Left lung (tissue), 4 donors: ENCODE measurements at regions not wholly inside any gene's neighbourhood (a gene's known extent, or its start where the extent isn't known, plus 50 kb on each side); places are given as distances from the start of the nearest gene placed in this dataset.

Experiments
- ATAC-seq: fragments of 200-7000 bp; cut with Tn5 transposase; one replicate; pipeline ENCODE4 v1.9.1; 2020; ENCODE audit warnings: moderate library complexity
- DNase-seq, 4 donors: peaks; one replicate each; pipeline ENCODE4 v3.0.0-alpha.2; 2013 to 2020
- H3K27ac ChIP-seq, 2 donors: fragments of 200-600 bp; sonication (generic) in 1 of 2; one replicate each; pipeline versions ENCODE4 v1.5.0 to v1.8.0; 2020 to 2021
- H3K27me3 ChIP-seq, 2 donors: fragments of 200-600 bp; sonication (generic) in 1 of 2; one replicate each; pipeline versions ENCODE4 v1.5.0 to v1.8.0; 2020 to 2021
- H3K36me3 ChIP-seq, 2 donors: fragments of 200-600 bp; sonication (generic) in 1 of 2; one replicate each; pipeline versions ENCODE4 v1.5.0 to v1.8.0; 2020 to 2021
- H3K4me1 ChIP-seq, 2 donors: fragments of 200-600 bp; one replicate each; pipeline ENCODE4 v1.8.0; 2021
- H3K4me3 ChIP-seq, 2 donors: fragments of 200-600 bp; sonication (generic) in 1 of 2; one replicate each; pipeline versions ENCODE4 v1.5.0 to v1.8.0; 2020 to 2021; ENCODE audit warnings: mild to moderate bottlenecking in 1 of 2
- H3K9me3 ChIP-seq, 2 donors: fragments of 200-600 bp; sonication (generic) in 1 of 2; one replicate each; pipeline versions ENCODE4 v1.5.0 to v1.8.0; 2020 to 2021
- intact Hi-C, 2 donors: fragments of 100-400 bp; cut with DNase I; formaldehyde crosslinking; loops; one replicate each; pipeline versions ENCODE4 v1.11.2 to v1.14.2; 2022
- TF ChIP-seq, protein P1 (sequence below), 2 donors: fragments of 200-600 bp; sonication (generic) in 1 of 2; IDR thresholded peaks; one replicate each; pipeline versions ENCODE4 v1.5.0 to v1.8.0; 2021; ENCODE audit warnings: antibody characterized with exemption in 2 of 2
- donor health status: DM: no; HTN: yes; CAD: no.
- donor health status: DM: no; HTN: no; CAD: no.

DNA sequence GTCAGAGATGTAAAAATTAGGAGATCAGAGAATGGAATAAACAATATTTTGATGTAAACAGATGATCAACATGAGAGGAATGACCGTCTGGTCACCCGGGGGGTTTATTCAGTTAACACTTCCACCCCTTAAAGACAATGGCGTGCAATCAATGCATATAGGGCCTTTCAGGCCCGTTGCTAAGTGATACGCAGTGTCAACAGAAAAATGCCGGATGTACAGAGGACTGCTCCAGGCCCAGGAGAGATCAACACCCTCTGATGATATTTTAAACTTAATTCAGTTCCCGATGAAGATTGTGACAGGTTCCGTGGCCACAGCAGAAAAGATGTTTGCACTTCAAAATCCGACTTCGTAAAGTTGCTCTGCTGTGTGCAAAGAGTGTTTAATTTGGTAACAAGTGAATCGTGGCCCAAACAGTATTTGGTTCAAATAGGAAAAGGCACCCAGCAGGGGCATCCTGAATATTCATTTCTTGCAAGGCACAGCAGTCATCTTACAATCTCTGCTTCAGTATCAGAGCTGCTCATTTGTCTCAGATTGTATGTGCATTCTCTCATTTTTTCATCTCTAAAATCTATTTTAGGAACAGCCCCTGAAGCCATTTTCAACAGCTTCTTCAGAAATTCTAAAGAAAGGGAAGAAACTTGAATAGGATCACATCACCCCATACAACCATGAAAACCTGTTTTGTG is 72.6 kb downstream of the FOXB1 start:
- Histone ChIP-seq H3K4me1 (no peaks in the 10 kb centered on the region), H3K4me3 (no peak overlapping the region), H3K27me3 (peaks cover 0 to 6% of the 10 kb centered on the region in 2 donors), H3K9me3 (no peaks in the 10 kb centered on the region), H3K27ac (no peak overlapping the region), H3K36me3 (no peaks in the 10 kb centered on the region)
- TF ChIP-seq, protein P1, sequence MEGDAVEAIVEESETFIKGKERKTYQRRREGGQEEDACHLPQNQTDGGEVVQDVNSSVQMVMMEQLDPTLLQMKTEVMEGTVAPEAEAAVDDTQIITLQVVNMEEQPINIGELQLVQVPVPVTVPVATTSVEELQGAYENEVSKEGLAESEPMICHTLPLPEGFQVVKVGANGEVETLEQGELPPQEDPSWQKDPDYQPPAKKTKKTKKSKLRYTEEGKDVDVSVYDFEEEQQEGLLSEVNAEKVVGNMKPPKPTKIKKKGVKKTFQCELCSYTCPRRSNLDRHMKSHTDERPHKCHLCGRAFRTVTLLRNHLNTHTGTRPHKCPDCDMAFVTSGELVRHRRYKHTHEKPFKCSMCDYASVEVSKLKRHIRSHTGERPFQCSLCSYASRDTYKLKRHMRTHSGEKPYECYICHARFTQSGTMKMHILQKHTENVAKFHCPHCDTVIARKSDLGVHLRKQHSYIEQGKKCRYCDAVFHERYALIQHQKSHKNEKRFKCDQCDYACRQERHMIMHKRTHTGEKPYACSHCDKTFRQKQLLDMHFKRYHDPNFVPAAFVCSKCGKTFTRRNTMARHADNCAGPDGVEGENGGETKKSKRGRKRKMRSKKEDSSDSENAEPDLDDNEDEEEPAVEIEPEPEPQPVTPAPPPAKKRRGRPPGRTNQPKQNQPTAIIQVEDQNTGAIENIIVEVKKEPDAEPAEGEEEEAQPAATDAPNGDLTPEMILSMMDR (IDR thresholded peaks at IDR 0.05): no peak
- intact Hi-C loops: no loop called here
- ATAC-seq: no peak
- DNase-seq: no peak

DNA sequence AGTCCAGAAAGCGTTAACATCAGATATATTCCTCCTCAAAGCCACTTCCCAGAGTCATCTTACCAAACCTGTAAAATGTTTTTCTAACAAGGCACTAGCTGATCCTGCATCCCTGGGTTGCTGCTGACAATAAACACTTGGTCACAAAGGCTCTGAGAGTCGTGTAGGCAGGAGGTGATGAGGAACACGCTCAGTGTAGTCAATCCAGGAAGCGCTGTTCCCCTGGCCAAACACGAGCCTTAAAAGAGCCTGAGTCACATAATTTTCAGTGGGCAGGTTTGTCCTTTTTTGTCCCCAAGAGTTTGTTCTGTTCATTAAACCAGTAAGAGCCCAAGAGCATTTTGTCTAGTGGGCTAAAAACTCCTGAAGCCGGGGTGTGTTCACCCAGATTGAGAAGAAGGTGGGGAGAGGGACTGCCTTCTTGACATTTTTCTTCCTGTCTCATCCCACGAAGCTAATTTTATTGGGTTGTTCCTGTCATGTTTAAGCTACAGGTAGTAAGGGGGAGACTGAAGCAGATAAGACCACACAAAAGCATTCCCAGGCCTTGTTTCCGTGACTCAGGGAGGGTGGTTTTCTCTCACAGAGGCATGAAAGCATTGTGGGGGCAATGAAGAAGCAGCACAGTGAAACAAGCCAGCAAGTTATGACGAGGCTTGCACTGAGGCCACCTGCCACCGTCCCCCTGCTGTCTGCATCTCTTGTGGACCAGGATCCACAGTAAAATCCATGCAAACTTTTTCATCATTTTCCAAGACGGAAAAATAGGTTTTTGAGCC is 73.7 kb downstream of the FOXB1 start:
- no peaks in the 10 kb centered on the region for H3K36me3 ChIP-seq
- no peak overlapping the region for H3K27ac ChIP-seq
- intact Hi-C loops: no loop called here
- H3K4me1 ChIP-seq: no peaks in the 10 kb centered on the region
- TF ChIP-seq, protein P1 (IDR thresholded peaks at IDR 0.05): no peak
- ATAC-seq: no peak
- H3K4me3 ChIP-seq: no peak overlapping the region
- H3K27me3 ChIP-seq: peaks cover 0 to 6% of the 10 kb centered on the region in 2 donors
- H3K9me3 ChIP-seq: no peaks in the 10 kb centered on the region
- no peak for DNase-seq

DNA sequence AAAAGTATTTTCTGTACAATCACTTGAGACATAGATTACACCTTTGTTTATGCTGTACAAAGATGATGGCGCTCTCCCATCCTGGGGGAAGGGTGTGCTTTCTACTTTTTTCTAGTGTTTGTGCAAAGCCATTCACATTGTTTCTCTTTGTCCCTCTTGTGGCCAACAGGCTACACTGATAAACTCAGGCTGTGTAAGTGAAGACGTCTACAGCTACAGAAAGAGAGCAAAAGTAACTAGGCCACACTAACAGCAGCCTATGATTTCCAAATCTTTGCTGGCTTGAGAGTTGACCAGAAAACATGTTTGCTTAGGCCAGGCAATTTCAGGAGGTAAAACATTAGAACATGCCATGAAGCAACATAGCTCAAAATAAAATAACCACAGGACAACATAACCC is 75.1 kb downstream of the FOXB1 start:
- H3K27me3 ChIP-seq: peaks cover 0 to 6% of the 10 kb centered on the region in 2 donors
- H3K4me3 ChIP-seq: no peak overlapping the region
- TF ChIP-seq, protein P1 (IDR thresholded peaks at IDR 0.05): no peak
- ATAC-seq: no peak
- no peak for DNase-seq
- H3K27ac ChIP-seq: no peak overlapping the region
- intact Hi-C loops: no loop called here
- H3K36me3 ChIP-seq: no peaks in the 10 kb centered on the region
- H3K9me3 ChIP-seq: no peaks in the 10 kb centered on the region
- no peaks in the 10 kb centered on the region for H3K4me1 ChIP-seq

DNA sequence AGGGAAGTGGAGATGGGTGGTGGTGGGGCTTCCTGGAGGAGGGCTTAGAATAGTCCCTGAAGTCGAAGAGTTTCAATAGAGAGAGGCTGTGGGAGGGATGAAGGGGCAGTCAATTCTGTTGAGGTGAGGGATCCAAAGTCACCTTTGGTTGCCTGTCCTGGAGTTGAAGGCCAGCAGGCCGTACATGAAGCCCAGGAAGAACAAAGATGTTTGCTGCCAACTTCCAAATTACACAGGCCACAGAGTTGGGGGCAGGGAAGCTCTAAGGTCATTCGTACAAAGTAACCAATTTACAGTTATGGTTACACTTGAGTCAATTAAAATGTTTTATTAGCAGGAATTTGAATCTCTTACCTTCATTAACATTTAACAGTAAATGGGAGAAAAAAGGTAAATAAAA is 77.9 kb downstream of the FOXB1 start:
- no peaks in the 10 kb centered on the region for H3K27me3 ChIP-seq
- TF ChIP-seq, protein P1 (IDR thresholded peaks at IDR 0.05): no peak
- H3K9me3 ChIP-seq: no peaks in the 10 kb centered on the region
- H3K4me3 ChIP-seq: no peak overlapping the region
- intact Hi-C loops: no loop called here
- DNase-seq (no peak), ATAC-seq (no peak)
- no peaks in the 10 kb centered on the region for H3K36me3 ChIP-seq
- no peaks in the 10 kb centered on the region for H3K4me1 ChIP-seq
- H3K27ac ChIP-seq: no peak overlapping the region

DNA sequence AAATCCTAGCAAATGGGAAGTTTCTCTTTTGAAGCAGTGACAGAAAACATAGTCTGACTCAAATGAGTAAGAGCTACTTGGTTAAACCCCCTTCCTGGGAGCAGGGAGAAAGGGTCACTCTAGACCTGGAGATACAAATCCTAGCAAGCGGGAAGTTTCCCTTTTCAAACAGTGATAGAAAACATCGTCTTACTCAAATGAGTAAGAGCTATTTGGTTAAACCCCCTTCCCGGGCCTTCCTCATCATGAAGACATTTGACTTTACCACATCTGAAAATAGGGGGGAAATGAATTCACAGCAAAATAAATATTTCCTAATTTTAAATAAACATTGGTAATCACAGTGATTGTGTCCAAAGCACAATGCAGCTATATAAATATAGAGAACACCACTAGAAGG is 79.2 kb downstream of the FOXB1 start:
- H3K27me3 ChIP-seq: no peaks in the 10 kb centered on the region
- H3K9me3 ChIP-seq: no peaks in the 10 kb centered on the region
- DNase-seq (no peak), ATAC-seq (no peak)
- intact Hi-C loops: no loop called here
- no peak overlapping the region for H3K27ac ChIP-seq
- H3K4me3 ChIP-seq: no peak overlapping the region
- H3K4me1 ChIP-seq: no peaks in the 10 kb centered on the region
- no peaks in the 10 kb centered on the region for H3K36me3 ChIP-seq
- TF ChIP-seq, protein P1 (IDR thresholded peaks at IDR 0.05): no peak
